WTC11 (cell line): ENCODE measurements at regions not wholly inside any gene's neighbourhood (a gene's known extent, or its start where the extent isn't known, plus 50 kb on each side); places are given as distances from the start of the nearest gene placed in this dataset.

ENCODE experiments used
- ATAC-seq: fragments of 200-7000 bp; cut with Tn5 transposase; 2 replicates; pipeline ENCODE4 v1.10.0; 2021; ENCODE audit warnings: mild to moderate bottlenecking, moderate library complexity
- CTCF ChIA-PET: fragments of 300-600 bp; sonication (Branson Sonifier 250); formaldehyde crosslinking; loops from one replicate; lab custom pipeline; 2021; ENCODE audit warnings: antibody characterized with exemption; lab: Charles Lee
- POLR2A ChIA-PET: fragments of 350-600 bp; sonication (Branson Sonifier 250); formaldehyde crosslinking; loops from one replicate; lab custom pipeline; 2021; ENCODE audit warnings: antibody characterized with exemption; lab: Charles Lee
- DNase-seq: peaks from one replicate; pipeline ENCODE4 v3.0.0; 2021; ENCODE audit warnings: low spot score
- H3K27ac Mint-ChIP-seq: 2 replicates; pipeline ENCODE4 v1.8.0; 2021; ENCODE audit warnings: mixed read lengths
- H3K27me3 Mint-ChIP-seq: 2 replicates; pipeline ENCODE4 v1.8.0; 2021; ENCODE audit warnings: low read depth, mild to moderate bottlenecking, moderate library complexity, mixed read lengths
- H3K36me3 Mint-ChIP-seq: 2 replicates; pipeline ENCODE4 v1.8.0; 2021; ENCODE audit warnings: mixed read lengths
- H3K4me1 Mint-ChIP-seq: 2 replicates; pipeline ENCODE4 v1.8.0; 2022; ENCODE audit warnings: mixed read lengths
- H3K4me3 Mint-ChIP-seq: 2 replicates; pipeline ENCODE4 v1.8.0; 2021; ENCODE audit warnings: mild to moderate bottlenecking, moderate library complexity, mixed read lengths
- H3K9me3 Mint-ChIP-seq: 2 replicates; pipeline ENCODE4 v1.8.0; 2021; ENCODE audit warnings: mixed read lengths
- ATF2 ChIP-seq: sonication (generic); formaldehyde crosslinking; IDR thresholded peaks from 2 replicates; pipeline ENCODE4 v1.8.1; 2022; ENCODE audit warnings: low read depth, missing genetic modification reagents, borderline replicate concordance
- E2F4 ChIP-seq: sonication (generic); formaldehyde crosslinking; IDR thresholded peaks from 2 replicates; pipeline ENCODE4 v1.8.1; 2022; ENCODE audit warnings: low read depth, mild to moderate bottlenecking, moderate library complexity, missing genetic modification reagents, borderline replicate concordance
- FOXJ3 ChIP-seq: sonication (generic); formaldehyde crosslinking; IDR thresholded peaks from 2 replicates; pipeline ENCODE4 v1.9.0; 2021; ENCODE audit warnings: missing genetic modification reagents, mild to moderate bottlenecking, borderline replicate concordance
- GABPB1 ChIP-seq: sonication (generic); formaldehyde crosslinking; IDR thresholded peaks from 2 replicates; pipeline ENCODE4 v1.8.1; 2023; ENCODE audit warnings: mild to moderate bottlenecking, missing genetic modification reagents
- HMGXB4 ChIP-seq: sonication (generic); formaldehyde crosslinking; IDR thresholded peaks from 2 replicates; pipeline ENCODE4 v1.8.1; 2023; ENCODE audit warnings: mild to moderate bottlenecking, moderate library complexity, missing genetic modification reagents
- MLX ChIP-seq: sonication (generic); formaldehyde crosslinking; IDR thresholded peaks from 2 replicates; pipeline ENCODE4 v1.8.1; 2023; ENCODE audit warnings: mild to moderate bottlenecking, missing genetic modification reagents, moderate library complexity
- MYBL2 ChIP-seq: sonication (generic); formaldehyde crosslinking; IDR thresholded peaks from 2 replicates; pipeline ENCODE4 v1.8.1; 2023; ENCODE audit warnings: mild to moderate bottlenecking, moderate library complexity, missing genetic modification reagents
- NR1H2 ChIP-seq: sonication (generic); formaldehyde crosslinking; IDR thresholded peaks from 2 replicates; pipeline ENCODE4 v1.9.0; 2021; ENCODE audit warnings: mild to moderate bottlenecking, moderate library complexity, missing genetic modification reagents
- PRDM15 ChIP-seq: sonication (generic); formaldehyde crosslinking; IDR thresholded peaks from 2 replicates; pipeline ENCODE4 v1.8.0; 2022; ENCODE audit warnings: missing genetic modification reagents
- RORB ChIP-seq: fragments of 250-450 bp; sonication (Bioruptor Pico); IDR thresholded peaks from 2 replicates; pipeline ENCODE4 v1.9.0; 2021; ENCODE audit warnings: mild to moderate bottlenecking
- SMAD3 ChIP-seq: sonication (generic); formaldehyde crosslinking; IDR thresholded peaks from 2 replicates; pipeline ENCODE4 v1.8.0; 2022; ENCODE audit warnings: missing genetic modification reagents, mild to moderate bottlenecking, borderline replicate concordance
- ZBTB43 ChIP-seq: sonication (generic); formaldehyde crosslinking; IDR thresholded peaks from 2 replicates; pipeline ENCODE4 v1.8.1; 2023; ENCODE audit warnings: mild to moderate bottlenecking, missing genetic modification reagents
- ZNF263 ChIP-seq: sonication (generic); formaldehyde crosslinking; IDR thresholded peaks from 2 replicates; pipeline ENCODE4 v1.8.1; 2022; ENCODE audit warnings: low read depth, mild to moderate bottlenecking, moderate library complexity, missing genetic modification reagents
- ZSCAN18 ChIP-seq: fragments of 250-450 bp; sonication (Bioruptor Pico); IDR thresholded peaks from 2 replicates; pipeline ENCODE4 v2.1.2; 2022; ENCODE audit warnings: mild to moderate bottlenecking, moderate library complexity

GRCh38 chr4:35879479-35879878, 364.8 kb downstream of the ARAP2 start:
- DNase-seq (no peak), ATAC-seq (no peak)
- ChIA-PET POLR2A (no interaction called here), CTCF (no interaction called here)
- H3K27me3 Mint-ChIP-seq, result no peaks in the 10 kb centered on the region
- H3K4me1 Mint-ChIP-seq, result peaks cover 7% of the 10 kb centered on the region
- no peak for TF ChIP-seq ATF2 (CRISPR knock-in tag)
- no peak for TF ChIP-seq FOXJ3 (CRISPR knock-in tag)
- no peak for TF ChIP-seq ZNF263
- no peak overlapping the region for H3K4me3 Mint-ChIP-seq
- no peak overlapping the region for H3K27ac Mint-ChIP-seq
- peaks cover 23% of the 10 kb centered on the region for H3K9me3 Mint-ChIP-seq
- peaks cover 3% of the 10 kb centered on the region; the same call in 1 of the 2 replicates for H3K36me3 Mint-ChIP-seq

- DNase-seq, result no peak
- Mint-ChIP-seq H3K36me3 (no peaks in the 10 kb centered on the region), H3K9me3 (peaks cover 13% of the 10 kb centered on the region), H3K4me3 (no peak overlapping the region), H3K27ac (no peak overlapping the region), H3K27me3 (no peaks in the 10 kb centered on the region), H3K4me1 (0 out of 2 replicates have a peak, but pooled peaks cover 3% of the 10 kb centered on the region)
- POLR2A ChIA-PET, result no interaction called here
- TF ChIP-seq MLX (no peak), NR1H2 (no peak), RORB (CRISPR knock-in tag) (no peak), SMAD3 (CRISPR knock-in tag) (no peak), ZSCAN18 (CRISPR knock-in tag) (no peak), E2F4 (CRISPR knock-in tag) (no peak), ZBTB43 (CRISPR knock-in tag) (no peak), GABPB1 (CRISPR knock-in tag) (no peak), HMGXB4 (no peak), MYBL2 (CRISPR knock-in tag) (no peak), PRDM15 (CRISPR knock-in tag) (no peak)
- ATAC-seq, result no peak
- CTCF ChIA-PET, result no interaction called here
These were observed 361.2 kb downstream of the ARAP2 start for GRCh38 chr4:35883108-35883507.
